ENCODE measurements at regions not wholly inside any gene's neighbourhood (a gene's known extent, or its start where the extent isn't known, plus 50 kb on each side); places are given as distances from the start of the nearest gene placed in this dataset.
"Not testable (repeated sequence)": the region's sequence is repeated elsewhere in the genome, so short reads cannot be mapped to it uniquely, and the experiment has no call there.

- no peaks in the 10 kb centered on the region for H3K4me1 Mint-ChIP-seq
- H3K27ac Mint-ChIP-seq, result no peak overlapping the region
- H3K27me3 Mint-ChIP-seq, result no peaks in the 10 kb centered on the region
- no peak overlapping the region for H3K4me3 Mint-ChIP-seq
- H3K36me3 Mint-ChIP-seq, result peaks cover 8 to 30% of the 10 kb centered on the region in 2 donors
- intact Hi-C loops (cut with micrococcal nuclease), result no loop called here
- no peak for DNase-seq
- Histone ChIP-seq H3K4me3 (ENCODE audit: low read length in 2 of 2) (no peak overlapping the region), H3K9me3 (ENCODE audit: control insufficient read depth in 1 of 2, low read length in 2 of 2) (no peaks in the 10 kb centered on the region), H3K27ac (ENCODE audit: low read depth, low read length) (no peak overlapping the region), H3K27me3 (ENCODE audit: insufficient read depth, low read length) (no peaks in the 10 kb centered on the region), H3K4me1 (ENCODE audit: insufficient read depth, low read length) (no peaks in the 10 kb centered on the region), H3K36me3 (ENCODE audit: insufficient read depth, low read length) (no peaks in the 10 kb centered on the region)
- POLR2A ChIA-PET (ENCODE audit: partially characterized antibody), result no interaction called here
- H3K9me3 Mint-ChIP-seq, result peaks cover 0 to 21% (median 12%) of the 10 kb centered on the region in 8 donors
- CTCF ChIA-PET (ENCODE audit: partially characterized antibody), result no interaction called here
Measured at GRCh38 chr2:186365406-186365805, 120.7 kb upstream of the ZC3H15 start.

GRCh38 chr2:186379052-186379451, 107.0 kb upstream of the ZC3H15 start:
- POLR2A ChIA-PET (ENCODE audit: partially characterized antibody), result no interaction called here
- H3K4me1 Mint-ChIP-seq, result peaks cover 0 to 1% (median 0%) of the 10 kb centered on the region in 4 donors
- Histone ChIP-seq H3K27ac (ENCODE audit: low read depth, low read length) (no peak overlapping the region), H3K4me3 (ENCODE audit: low read length in 2 of 2) (no peak overlapping the region), H3K4me1 (ENCODE audit: insufficient read depth, low read length) (no peaks in the 10 kb centered on the region), H3K9me3 (ENCODE audit: control insufficient read depth in 1 of 2, low read length in 2 of 2) (no peaks in the 10 kb centered on the region), H3K27me3 (ENCODE audit: insufficient read depth, low read length) (no peaks in the 10 kb centered on the region), H3K36me3 (ENCODE audit: insufficient read depth, low read length) (no peaks in the 10 kb centered on the region)
- no peak overlapping the region for H3K27ac Mint-ChIP-seq
- H3K9me3 Mint-ChIP-seq, result peaks cover 0 to 67% (median 43%) of the 10 kb centered on the region in 8 donors
- peaks cover 35 to 45% of the 10 kb centered on the region in 2 donors for H3K36me3 Mint-ChIP-seq
- H3K4me3 Mint-ChIP-seq, result no peak overlapping the region
- CTCF ChIA-PET (ENCODE audit: partially characterized antibody), result no interaction called here
- DNase-seq, result no peak
- intact Hi-C loops (cut with micrococcal nuclease), result no loop called here
- no peaks in the 10 kb centered on the region for H3K27me3 Mint-ChIP-seq

GRCh38 chr2:186380805-186381204, 105.3 kb upstream of the ZC3H15 start:
- no peak overlapping the region for H3K27ac Mint-ChIP-seq

GRCh38 chr2:186381573-186381972, 104.5 kb upstream of the ZC3H15 start:
- Mint-ChIP-seq H3K36me3 (peaks cover 36 to 57% of the 10 kb centered on the region in 2 donors), H3K9me3 (peaks cover 0 to 71% (median 43%) of the 10 kb centered on the region in 8 donors), H3K4me3 (no peak overlapping the region), H3K4me1 (peaks cover 0 to 1% (median 0%) of the 10 kb centered on the region in 4 donors), H3K27ac (no peak overlapping the region), H3K27me3 (no peaks in the 10 kb centered on the region)
- Histone ChIP-seq H3K36me3 (ENCODE audit: insufficient read depth, low read length) (no peaks in the 10 kb centered on the region), H3K27me3 (ENCODE audit: insufficient read depth, low read length) (no peaks in the 10 kb centered on the region), H3K9me3 (ENCODE audit: control insufficient read depth in 1 of 2, low read length in 2 of 2) (no peaks in the 10 kb centered on the region), H3K4me1 (ENCODE audit: insufficient read depth, low read length) (no peaks in the 10 kb centered on the region), H3K27ac (ENCODE audit: low read depth, low read length) (no peak overlapping the region), H3K4me3 (ENCODE audit: low read length in 2 of 2) (no peak overlapping the region)
- POLR2A ChIA-PET (ENCODE audit: partially characterized antibody), result no interaction called here
- CTCF ChIA-PET (ENCODE audit: partially characterized antibody), result no interaction called here
- DNase-seq, result no peak
- intact Hi-C loops (cut with micrococcal nuclease), result no loop called here

More at GRCh38 chr2:186380805-186381204, 105.3 kb upstream of the ZC3H15 start:
- no peak overlapping the region for H3K4me3 ChIP-seq (ENCODE audit: low read length in 2 of 2)
- intact Hi-C loops (cut with micrococcal nuclease), result no loop called here
- no peaks in the 10 kb centered on the region for H3K9me3 ChIP-seq (ENCODE audit: control insufficient read depth in 1 of 2, low read length in 2 of 2)
- no peak overlapping the region for H3K4me3 Mint-ChIP-seq
- peaks cover 0 to 69% (median 40%) of the 10 kb centered on the region in 8 donors for H3K9me3 Mint-ChIP-seq
- H3K36me3 Mint-ChIP-seq, result peaks cover 38 to 52% of the 10 kb centered on the region in 2 donors
- DNase-seq, result no peak
- POLR2A ChIA-PET (ENCODE audit: partially characterized antibody), result no interaction called here
- H3K27ac ChIP-seq (ENCODE audit: low read depth, low read length), result no peak overlapping the region
- no peaks in the 10 kb centered on the region for H3K4me1 ChIP-seq (ENCODE audit: insufficient read depth, low read length)
- peaks cover 0 to 1% (median 0%) of the 10 kb centered on the region in 4 donors for H3K4me1 Mint-ChIP-seq
- H3K27me3 ChIP-seq (ENCODE audit: insufficient read depth, low read length), result no peaks in the 10 kb centered on the region
- CTCF ChIA-PET (ENCODE audit: partially characterized antibody), result no interaction called here
- no peaks in the 10 kb centered on the region for H3K36me3 ChIP-seq (ENCODE audit: insufficient read depth, low read length)
- no peaks in the 10 kb centered on the region for H3K27me3 Mint-ChIP-seq

GRCh38 chr2:186382932-186383331, 103.1 kb upstream of the ZC3H15 start:
- Histone ChIP-seq H3K36me3 (ENCODE audit: insufficient read depth, low read length) (no peaks in the 10 kb centered on the region), H3K4me1 (ENCODE audit: insufficient read depth, low read length) (no peaks in the 10 kb centered on the region), H3K4me3 (ENCODE audit: low read length in 2 of 2) (no peak overlapping the region), H3K27me3 (ENCODE audit: insufficient read depth, low read length) (no peaks in the 10 kb centered on the region), H3K27ac (ENCODE audit: low read depth, low read length) (no peak overlapping the region), H3K9me3 (ENCODE audit: control insufficient read depth in 1 of 2, low read length in 2 of 2) (no peaks in the 10 kb centered on the region)
- no peak for DNase-seq
- no peaks in the 10 kb centered on the region for H3K27me3 Mint-ChIP-seq
- ChIA-PET CTCF (ENCODE audit: partially characterized antibody) (no interaction called here), POLR2A (ENCODE audit: partially characterized antibody) (no interaction called here)
- H3K4me1 Mint-ChIP-seq, result peaks cover 0 to 1% (median 0%) of the 10 kb centered on the region in 4 donors
- no peak overlapping the region for H3K4me3 Mint-ChIP-seq
- intact Hi-C loops (cut with micrococcal nuclease), result no loop called here
- peaks cover 35 to 52% of the 10 kb centered on the region in 2 donors for H3K36me3 Mint-ChIP-seq
- no peak overlapping the region for H3K27ac Mint-ChIP-seq
- peaks cover 0 to 73% (median 45%) of the 10 kb centered on the region in 8 donors for H3K9me3 Mint-ChIP-seq

GRCh38 chr2:186384226-186384625, 101.8 kb upstream of the ZC3H15 start:
- CTCF ChIA-PET (ENCODE audit: partially characterized antibody), result no interaction called here
- Mint-ChIP-seq H3K4me1 (peaks cover 0 to 1% (median 0%) of the 10 kb centered on the region in 4 donors), H3K9me3 (peaks cover under 1 to 71% (median 50%) of the 10 kb centered on the region in 8 donors), H3K36me3 (peaks cover 38 to 43% of the 10 kb centered on the region in 2 donors), H3K4me3 (no peak overlapping the region), H3K27ac (no peak overlapping the region), H3K27me3 (no peaks in the 10 kb centered on the region)
- no peak overlapping the region for H3K4me3 ChIP-seq (ENCODE audit: low read length in 2 of 2)
- H3K36me3 ChIP-seq (ENCODE audit: insufficient read depth, low read length), result no peaks in the 10 kb centered on the region
- H3K27ac ChIP-seq (ENCODE audit: low read depth, low read length), result no peak overlapping the region
- no peaks in the 10 kb centered on the region for H3K4me1 ChIP-seq (ENCODE audit: insufficient read depth, low read length)
- POLR2A ChIA-PET (ENCODE audit: partially characterized antibody), result no interaction called here
- no peaks in the 10 kb centered on the region for H3K27me3 ChIP-seq (ENCODE audit: insufficient read depth, low read length)
- no peaks in the 10 kb centered on the region for H3K9me3 ChIP-seq (ENCODE audit: control insufficient read depth in 1 of 2, low read length in 2 of 2)
- no peak for DNase-seq
- intact Hi-C loops (cut with micrococcal nuclease), result no loop called here

GRCh38 chr2:186385638-186386201, 100.3 kb upstream of the ZC3H15 start:
- CTCF ChIA-PET (ENCODE audit: partially characterized antibody); H3K36me3 ChIP-seq (ENCODE audit: insufficient read depth, low read length); H3K9me3 ChIP-seq (ENCODE audit: control insufficient read depth in 1 of 2, low read length in 2 of 2); H3K27ac Mint-ChIP-seq; H3K4me1 Mint-ChIP-seq; H3K27me3 ChIP-seq (ENCODE audit: insufficient read depth, low read length); DNase-seq; H3K4me3 Mint-ChIP-seq; intact Hi-C loops (cut with micrococcal nuclease); H3K4me1 ChIP-seq (ENCODE audit: insufficient read depth, low read length); H3K27ac ChIP-seq (ENCODE audit: low read depth, low read length); H3K4me3 ChIP-seq (ENCODE audit: low read length in 2 of 2); H3K27me3 Mint-ChIP-seq; POLR2A ChIA-PET (ENCODE audit: partially characterized antibody): not testable (repeated sequence)
- peaks cover 3 to 71% (median 62%) of the 10 kb centered on the region in 8 donors for H3K9me3 Mint-ChIP-seq
- H3K36me3 Mint-ChIP-seq, result peaks cover 38 to 50% of the 10 kb centered on the region in 2 donors

Data from CD4-positive, alpha-beta memory T cell (primary cell).